Stomach (tissue), 8 donors: ENCODE measurements at regions not wholly inside any gene's neighbourhood (a gene's known extent, or its start where the extent isn't known, plus 50 kb on each side); places are given as distances from the start of the nearest gene placed in this dataset.

ENCODE experiments used
- DNase-seq, 2 donors: peaks; one replicate each; pipeline versions ENCODE4 v3.0.0 to v3.0.0-alpha.2; 2013 to 2019
- H3K27ac ChIP-seq, 5 donors: fragments of 200-600 bp in 4 of 5; sonication (generic) in 4 of 5; one replicate each; pipeline ENCODE4 v1.5.1; 2013 to 2019; ENCODE audit warnings: mild to moderate bottlenecking in 1 of 5, moderate library complexity in 1 of 5
- H3K27me3 ChIP-seq, 3 donors: fragments of 200-600 bp; sonication (generic); one replicate each; pipeline ENCODE4 v1.5.1; 2017 to 2019; ENCODE audit warnings: mixed run types in 1 of 3
- H3K36me3 ChIP-seq, 4 donors: fragments of 200-600 bp; sonication (generic); 1 replicate in 3 of 4; 2 replicates in 1 of 4; pipeline ENCODE4 v1.5.1; 2016 to 2019
- H3K4me1 ChIP-seq, 4 donors: fragments of 200-600 bp; sonication (generic); one replicate each; pipeline ENCODE4 v1.5.1; 2016 to 2019
- H3K4me3 ChIP-seq, 4 donors: fragments of 200-600 bp; sonication (generic) in 3 of 4; one replicate each; pipeline ENCODE4 v1.5.1; 2016 to 2019; ENCODE audit warnings: mild to moderate bottlenecking in 1 of 4
- H3K9me3 ChIP-seq, 4 donors: fragments of 200-600 bp; sonication (generic); one replicate each; pipeline ENCODE4 v1.5.1; 2016 to 2019
- CTCF ChIP-seq, 7 experiments: fragments of 450-650 bp in 4 of 7; fragments of 200-600 bp in 3 of 7; sonication (generic) in 3 of 7; IDR thresholded peaks; one replicate each; pipeline ENCODE4 v1.5.1; 2016 to 2019; ENCODE audit warnings: antibody characterized with exemption in 7 of 7, control low read depth in 2 of 7, mild to moderate bottlenecking in 1 of 7
- EP300 ChIP-seq: sonication (generic); formaldehyde crosslinking; IDR thresholded peaks from one replicate; pipeline ENCODE4 v1.6.1; 2017; ENCODE audit warnings: antibody characterized with exemption
- POLR2A ChIP-seq, 4 donors: fragments of 450-650 bp; IDR thresholded peaks; one replicate each; pipeline ENCODE4 v1.6.1; 2016; ENCODE audit warnings: antibody characterized with exemption in 4 of 4, control low read depth in 2 of 4, mild to moderate bottlenecking in 1 of 4, moderate library complexity in 1 of 4
- POLR2AphosphoS5 ChIP-seq, 3 donors: sonication (generic); formaldehyde crosslinking; IDR thresholded peaks; one replicate each; pipeline ENCODE4 v1.6.1; 2016; ENCODE audit warnings: antibody characterized with exemption in 3 of 3
- WGBS, 5 donors: extraction: QIAGEN DNeasy Blood & Tissue Kit in 3 of 5; methylation state at CpG; one replicate each; pipeline versions ENCODE4 v1.1.5 to v1.1.7; 2013 to 2018; 5-methylcytosine and 5-hydroxymethylcytosine counted together
- intact Hi-C: fragments of 100-400 bp; cut with DNase I; formaldehyde crosslinking; loops from one replicate; pipeline ENCODE4 v1.15.1; 2023; ENCODE audit warnings: low total_unique reads
- donor health status: healthy with polysubstance abuse.
- donor health status: Bipolar disorder and iron deficiency.
- donor health status: healthy.

GRCh38 chr9:88052321-88052965, 78.1 kb upstream of the CDK20 start:
- intact Hi-C loops = no loop called here

GRCh38 chr9:88051138-88051537, 76.8 kb upstream of the CDK20 start:
- no peak overlapping the region for H3K27ac ChIP-seq
- no peaks in the 10 kb centered on the region for H3K4me1 ChIP-seq
- TF ChIP-seq POLR2AphosphoS5 (IDR thresholded peaks at IDR 0.05) (no peak), EP300 (no peak), CTCF (IDR thresholded peaks at IDR 0.05) (no peak), POLR2A (IDR thresholded peaks at IDR 0.05) (no peak)
- WGBS, 5 donors = 89 to 95% (median 94%) methylated on average over 7 to 8 of the region's 8 CpGs
- H3K9me3 ChIP-seq = peaks cover 0 to 8% (median 1%) of the 10 kb centered on the region in 4 donors
- H3K27me3 ChIP-seq = no peaks in the 10 kb centered on the region
- no peaks in the 10 kb centered on the region for H3K36me3 ChIP-seq
- DNase-seq = no peak
- H3K4me3 ChIP-seq = no peak overlapping the region
- intact Hi-C loops = no loop called here

More at GRCh38 chr9:88052321-88052965, 78.1 kb upstream of the CDK20 start:
- no peak for TF ChIP-seq POLR2A (IDR thresholded peaks at IDR 0.05)
- no peak for TF ChIP-seq CTCF (IDR thresholded peaks at IDR 0.05)
- TF ChIP-seq EP300 = no peak
- no peak for TF ChIP-seq POLR2AphosphoS5 (IDR thresholded peaks at IDR 0.05)
- Histone ChIP-seq H3K4me3 (no peak overlapping the region), H3K9me3 (peaks cover 0 to 8% (median 1%) of the 10 kb centered on the region in 4 donors), H3K36me3 (no peaks in the 10 kb centered on the region), H3K27me3 (no peaks in the 10 kb centered on the region), H3K27ac (peak overlapping the region in 1 of 5 donors; percentile 4), H3K4me1 (no peaks in the 10 kb centered on the region)
- no peak for DNase-seq
- WGBS, 5 donors = 27 to 43% (median 38%) methylated on average over 5 of the region's 5 CpGs

- intact Hi-C loops = no loop called here
- Histone ChIP-seq H3K4me1 (no peaks in the 10 kb centered on the region), H3K36me3 (no peaks in the 10 kb centered on the region), H3K4me3 (no peak overlapping the region), H3K27me3 (no peaks in the 10 kb centered on the region), H3K27ac (no peak overlapping the region), H3K9me3 (peaks cover 0 to 12% (median 1%) of the 10 kb centered on the region in 4 donors)
- WGBS, 5 donors = 86 to 97% (median 93%) methylated on average over 14 of the region's 14 CpGs
- DNase-seq = no peak
- TF ChIP-seq CTCF (IDR thresholded peaks at IDR 0.05) (no peak), POLR2A (IDR thresholded peaks at IDR 0.05) (no peak), EP300 (no peak), POLR2AphosphoS5 (IDR thresholded peaks at IDR 0.05) (no peak)
Observed at GRCh38 chr9:88049677-88050307, 75.5 kb upstream of the CDK20 start.

DNA sequence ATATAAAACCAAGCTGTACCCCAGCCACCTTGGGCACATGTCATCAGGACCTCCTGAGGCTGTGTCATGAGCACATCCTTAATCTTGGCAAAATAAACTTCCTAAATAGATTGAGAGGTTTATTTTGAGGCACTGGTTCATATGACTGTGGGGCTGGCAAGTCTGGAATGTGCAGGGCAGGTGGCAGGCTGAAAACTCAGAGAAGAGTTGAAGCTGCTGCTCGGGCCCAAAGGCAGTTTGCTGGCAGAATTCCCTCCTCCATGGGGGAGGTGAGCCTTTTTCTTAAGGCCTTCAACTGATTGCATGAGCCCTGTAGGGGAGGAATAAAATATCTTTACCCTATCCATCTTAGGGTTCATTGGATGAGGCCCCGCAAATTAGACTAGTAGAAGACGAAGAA, 72.2 kb upstream of the CDK20 start:
- Histone ChIP-seq H3K27ac (no peak overlapping the region), H3K4me1 (no peaks in the 10 kb centered on the region), H3K36me3 (no peaks in the 10 kb centered on the region), H3K9me3 (peaks cover 7 to 23% (median 15%) of the 10 kb centered on the region in 4 donors), H3K27me3 (no peaks in the 10 kb centered on the region), H3K4me3 (no peak overlapping the region)
- no peak for TF ChIP-seq EP300
- no peak for TF ChIP-seq POLR2A (IDR thresholded peaks at IDR 0.05)
- TF ChIP-seq POLR2AphosphoS5 (IDR thresholded peaks at IDR 0.05) = no peak
- no peak for TF ChIP-seq CTCF (IDR thresholded peaks at IDR 0.05)
- WGBS, 5 donors = 69 to 82% (median 74%) methylated on average over 3 of the region's 3 CpGs
- intact Hi-C loops = no loop called here
- no peak for DNase-seq
